ENCODE measurements at regions not wholly inside any gene's neighbourhood (a gene's known extent, or its start where the extent isn't known, plus 50 kb on each side); places are given as distances from the start of the nearest gene placed in this dataset.

DNA sequence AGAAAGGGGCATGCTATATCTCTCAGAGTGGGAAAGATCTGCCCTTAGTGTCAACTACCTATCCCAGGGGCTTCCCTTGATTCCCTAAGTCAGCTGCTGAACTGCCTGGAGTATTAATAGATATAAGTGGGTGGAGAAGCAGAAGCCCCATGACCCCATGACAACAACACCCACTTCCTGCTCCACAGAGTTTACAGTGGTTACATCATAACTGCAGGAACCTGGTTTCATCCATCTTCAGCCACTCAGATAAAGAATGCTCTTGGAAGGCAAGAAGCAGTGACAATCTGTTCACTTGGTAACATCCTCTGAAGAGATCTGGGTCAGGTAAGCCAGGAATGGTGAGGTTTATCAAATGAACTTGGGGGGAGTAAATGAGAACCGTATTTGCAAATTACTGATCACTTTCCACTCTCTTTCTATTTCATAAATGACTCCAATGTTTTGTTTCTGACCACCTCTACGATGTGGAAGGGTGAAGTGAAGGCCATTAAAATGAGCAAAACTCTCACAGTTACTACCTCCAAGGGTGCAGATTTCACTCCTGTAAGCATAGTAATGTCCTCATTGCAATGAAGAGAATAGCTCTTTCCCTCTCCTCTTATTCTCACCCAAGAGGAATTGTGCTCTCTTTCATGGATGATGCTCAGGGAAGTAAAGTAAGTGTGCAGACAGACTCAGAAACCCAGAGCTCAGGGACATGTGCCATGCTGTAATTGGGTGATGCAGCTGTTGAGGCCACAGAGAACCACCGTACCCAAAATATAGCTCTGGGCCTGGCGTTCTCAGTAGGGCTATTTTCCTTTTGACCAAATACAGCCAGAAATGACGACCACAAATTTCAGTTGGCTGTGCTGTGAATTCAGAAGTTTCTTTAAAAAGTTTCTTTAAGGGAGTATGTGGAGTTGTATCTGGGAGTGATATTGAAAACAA is 192.8 kb upstream of the APCDD1 start:
- 97% methylated on average over 5 of the region's 5 CpGs for WGBS, 2 donors
- no peaks in the 10 kb centered on the region for H3K36me3 ChIP-seq
- H3K27me3 ChIP-seq, result no peaks in the 10 kb centered on the region
- no peak overlapping the region for H3K4me3 ChIP-seq
- H3K9me3 ChIP-seq, result peaks cover 0 to 5% (median 0%) of the 10 kb centered on the region in 11 donors
- peak in 2 of 8 donors; percentile 50 to 53 for ATAC-seq
- intact Hi-C loops (cut with DNase I), result no loop called here
- DNase-seq, result no peak
- TF ChIP-seq, protein P1, sequence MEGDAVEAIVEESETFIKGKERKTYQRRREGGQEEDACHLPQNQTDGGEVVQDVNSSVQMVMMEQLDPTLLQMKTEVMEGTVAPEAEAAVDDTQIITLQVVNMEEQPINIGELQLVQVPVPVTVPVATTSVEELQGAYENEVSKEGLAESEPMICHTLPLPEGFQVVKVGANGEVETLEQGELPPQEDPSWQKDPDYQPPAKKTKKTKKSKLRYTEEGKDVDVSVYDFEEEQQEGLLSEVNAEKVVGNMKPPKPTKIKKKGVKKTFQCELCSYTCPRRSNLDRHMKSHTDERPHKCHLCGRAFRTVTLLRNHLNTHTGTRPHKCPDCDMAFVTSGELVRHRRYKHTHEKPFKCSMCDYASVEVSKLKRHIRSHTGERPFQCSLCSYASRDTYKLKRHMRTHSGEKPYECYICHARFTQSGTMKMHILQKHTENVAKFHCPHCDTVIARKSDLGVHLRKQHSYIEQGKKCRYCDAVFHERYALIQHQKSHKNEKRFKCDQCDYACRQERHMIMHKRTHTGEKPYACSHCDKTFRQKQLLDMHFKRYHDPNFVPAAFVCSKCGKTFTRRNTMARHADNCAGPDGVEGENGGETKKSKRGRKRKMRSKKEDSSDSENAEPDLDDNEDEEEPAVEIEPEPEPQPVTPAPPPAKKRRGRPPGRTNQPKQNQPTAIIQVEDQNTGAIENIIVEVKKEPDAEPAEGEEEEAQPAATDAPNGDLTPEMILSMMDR (IDR thresholded peaks at IDR 0.05), result no peak
- H3K4me1 ChIP-seq, result peaks cover 0 to 12% (median 0%) of the 10 kb centered on the region in 9 donors
- no peak overlapping the region for H3K27ac ChIP-seq

DNA sequence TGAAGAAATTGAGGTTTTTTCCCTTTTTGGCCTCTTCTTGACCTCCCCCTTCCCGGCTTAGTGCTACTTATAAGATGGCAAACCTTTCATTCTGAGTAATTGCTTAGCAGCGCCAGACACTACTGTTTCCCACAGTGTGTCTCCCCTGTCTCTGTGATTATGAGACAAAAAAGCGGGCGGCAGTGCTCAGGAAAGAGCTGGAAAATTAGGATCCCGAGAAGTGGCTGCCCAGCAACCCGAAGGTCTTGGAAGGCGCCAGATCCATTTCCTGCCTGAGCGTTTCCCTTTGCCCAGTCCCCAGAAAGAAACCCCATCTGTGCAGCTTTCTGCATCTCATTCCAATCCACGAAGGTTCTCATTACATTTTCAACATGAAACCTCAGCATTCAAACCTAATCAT is 191.9 kb upstream of the APCDD1 start:
- Histone ChIP-seq H3K9me3 (no peaks in the 10 kb centered on the region), H3K4me1 (peaks cover 0 to 12% (median 0%) of the 10 kb centered on the region in 9 donors), H3K36me3 (no peaks in the 10 kb centered on the region), H3K4me3 (no peak overlapping the region), H3K27me3 (no peaks in the 10 kb centered on the region), H3K27ac (no peak overlapping the region)
- TF ChIP-seq, protein P1 (IDR thresholded peaks at IDR 0.05), result no peak
- ATAC-seq (no peak), DNase-seq (no peak)
- WGBS, 2 donors, result 76 to 88% methylated on average over 9 of the region's 9 CpGs
- intact Hi-C loops (cut with DNase I), result no loop called here

DNA sequence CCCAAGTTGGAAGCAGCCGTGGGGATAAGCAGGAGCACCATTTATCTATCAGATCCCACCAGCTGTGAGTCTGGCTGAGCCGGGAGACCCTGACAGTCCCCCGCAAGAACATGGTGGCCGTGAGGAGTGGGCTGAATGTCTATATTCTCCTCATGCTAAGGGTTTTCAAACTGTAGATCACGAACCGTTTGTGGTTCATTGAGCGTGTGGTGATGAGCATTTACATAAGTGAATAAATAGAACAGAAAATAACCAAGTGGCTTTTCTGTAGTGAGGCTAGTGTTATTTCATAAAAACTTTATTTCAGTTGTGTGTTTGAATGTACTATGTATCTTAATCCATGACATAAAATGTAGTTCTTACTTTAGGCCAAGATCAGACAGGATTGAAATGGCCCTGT is 190.2 kb upstream of the APCDD1 start:
- H3K36me3 ChIP-seq, result no peaks in the 10 kb centered on the region
- H3K27ac ChIP-seq, result no peak overlapping the region
- no peak for ATAC-seq
- peaks cover 0 to 15% (median 6%) of the 10 kb centered on the region in 9 donors for H3K4me1 ChIP-seq
- no peaks in the 10 kb centered on the region for H3K9me3 ChIP-seq
- intact Hi-C loops (cut with DNase I), result no loop called here
- no peaks in the 10 kb centered on the region for H3K27me3 ChIP-seq
- 94 to 96% methylated on average over 7 of the region's 7 CpGs for WGBS, 2 donors
- TF ChIP-seq, protein P1 (IDR thresholded peaks at IDR 0.05), result no peak
- no peak overlapping the region for H3K4me3 ChIP-seq
- DNase-seq, result no peak

DNA sequence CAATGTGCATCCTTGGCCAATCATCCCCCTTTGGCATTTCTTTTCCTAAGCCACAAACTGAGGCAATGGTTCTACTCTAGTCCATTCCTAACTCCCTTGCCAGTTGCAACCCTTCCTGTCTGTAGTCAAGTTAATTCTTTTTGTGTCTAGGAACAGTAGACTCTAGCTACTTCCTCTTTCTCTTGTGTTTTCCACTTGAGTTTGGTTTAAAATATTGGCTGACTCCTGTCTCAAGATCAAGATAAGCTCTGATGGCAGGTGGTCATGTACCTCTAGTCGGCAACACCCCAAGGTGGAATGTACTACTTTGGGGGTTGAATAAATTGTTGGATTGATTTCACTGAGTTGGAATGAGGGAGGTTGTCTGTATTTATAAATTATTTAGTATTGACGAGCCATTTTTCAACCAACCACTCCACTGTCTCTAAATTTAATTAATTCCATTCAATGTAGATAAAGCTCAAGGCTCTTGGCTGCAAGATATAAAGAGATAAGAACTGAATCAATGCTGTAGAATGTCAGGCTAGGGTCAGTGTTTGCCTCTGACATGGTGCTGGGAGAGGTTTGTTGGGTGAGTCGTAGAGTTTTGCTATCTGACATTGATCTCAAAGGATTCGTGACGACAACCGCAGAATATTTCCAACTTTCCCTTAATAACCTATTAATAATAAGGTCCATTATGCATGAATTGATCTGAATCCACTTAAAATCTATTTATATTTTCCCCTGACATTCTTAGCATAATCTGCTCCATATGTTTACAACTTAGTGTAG is 188.7 kb upstream of the APCDD1 start:
- no peaks in the 10 kb centered on the region for H3K27me3 ChIP-seq
- no peaks in the 10 kb centered on the region for H3K9me3 ChIP-seq
- no peak for ATAC-seq
- no peak overlapping the region for H3K27ac ChIP-seq
- no peaks in the 10 kb centered on the region for H3K36me3 ChIP-seq
- TF ChIP-seq, protein P1 (IDR thresholded peaks at IDR 0.05), result no peak
- WGBS, 2 donors, result 83 to 86% methylated on average over 6 of the region's 6 CpGs
- DNase-seq, result no peak
- peaks cover 5 to 24% (median 17%) of the 10 kb centered on the region in 9 donors for H3K4me1 ChIP-seq
- intact Hi-C loops (cut with DNase I), result no loop called here
- no peak overlapping the region for H3K4me3 ChIP-seq
